ENCODE measurements at regions not wholly inside any gene's neighbourhood (a gene's known extent, or its start where the extent isn't known, plus 50 kb on each side); places are given as distances from the start of the nearest gene placed in this dataset.

GRCh38 chr7:41319581-41319980 lies 383.3 kb downstream of the INHBA start:
- TF ChIP-seq POLR2A (IDR thresholded peaks at IDR 0.05) (no peak), CTCF (IDR thresholded peaks at IDR 0.05) (no peak)
